OCI-LY1 (cell line): ENCODE measurements at regions not wholly inside any gene's neighbourhood (a gene's known extent, or its start where the extent isn't known, plus 50 kb on each side); places are given as distances from the start of the nearest gene placed in this dataset.

Experiments
- H2AFZ ChIP-seq: fragments of 200-600 bp; sonication (generic), shearing (Covaris generic); 2 replicates; pipeline ENCODE4 v1.6.0; 2014; ENCODE audit warnings: antibody characterized with exemption, mild to moderate bottlenecking, low read length
- H3F3A ChIP-seq: fragments of 200-600 bp; sonication (generic), shearing (Covaris generic); 2 replicates; pipeline ENCODE4 v1.6.0; 2014; ENCODE audit warnings: mild to moderate bottlenecking, antibody characterized with exemption, low read length, moderate library complexity; ENCODE audit not compliant: insufficient read depth
- H3K27ac ChIP-seq: fragments of 200-600 bp; sonication (generic); 2 replicates; pipeline ENCODE4 v1.5.1; 2014; ENCODE audit warnings: low read length, mixed run types, mild to moderate bottlenecking, low read depth; ENCODE audit not compliant: poor library complexity, severe bottlenecking
- H3K27me3 ChIP-seq: fragments of 200-600 bp; sonication (generic); 2 replicates; pipeline ENCODE4 v1.6.0; 2014; ENCODE audit warnings: antibody characterized with exemption, mild to moderate bottlenecking, low read length, moderate library complexity; ENCODE audit not compliant: insufficient read depth
- H3K36me3 ChIP-seq: fragments of 200-600 bp; sonication (generic); 2 replicates; pipeline ENCODE4 v1.6.1; 2014; ENCODE audit warnings: mild to moderate bottlenecking, antibody characterized with exemption, low read length, moderate library complexity, mixed read lengths; ENCODE audit not compliant: insufficient read depth
- H3K4me1 ChIP-seq: fragments of 200-600 bp; sonication (generic); 2 replicates; pipeline ENCODE4 v1.5.1; 2014; ENCODE audit warnings: mild to moderate bottlenecking, low read length, moderate library complexity; ENCODE audit not compliant: insufficient read depth, severe bottlenecking
- H3K4me2 ChIP-seq: fragments of 200-600 bp; sonication (generic), shearing (Covaris generic); 2 replicates; pipeline ENCODE4 v1.6.1; 2014; ENCODE audit warnings: low read length
- H3K4me3 ChIP-seq: fragments of 200-600 bp; sonication (generic); 2 replicates; pipeline ENCODE4 v1.5.1; 2014; ENCODE audit warnings: low read length, low read depth, mild to moderate bottlenecking, mixed read lengths; ENCODE audit not compliant: poor library complexity, severe bottlenecking
- H3K79me2 ChIP-seq: fragments of 200-600 bp; shearing (Covaris generic); 2 replicates; pipeline ENCODE4 v1.6.1; 2016; ENCODE audit warnings: mixed run types, low read length, mixed read lengths; ENCODE audit not compliant: insufficient read depth
- H3K9ac ChIP-seq: fragments of 200-600 bp; sonication (generic), shearing (Covaris generic); 2 replicates; pipeline ENCODE4 v1.6.1; 2014; ENCODE audit warnings: mild to moderate bottlenecking, low read length, mixed read lengths
- H3K9me2 ChIP-seq: fragments of 200-600 bp; sonication (generic), shearing (Covaris generic); 2 replicates; pipeline ENCODE4 v1.6.1; 2014; ENCODE audit warnings: low read depth, mild to moderate bottlenecking, low read length, mixed read lengths
- H3K9me3 ChIP-seq: fragments of 200-600 bp; shearing (Covaris generic); 2 replicates; pipeline ENCODE4 v1.6.1; 2014; ENCODE audit warnings: low read length, mixed read lengths
- H4K20me1 ChIP-seq: fragments of 200-600 bp; sonication (generic), shearing (Covaris generic); 2 replicates; pipeline ENCODE4 v1.6.0; 2016; ENCODE audit warnings: mild to moderate bottlenecking, low read length; ENCODE audit not compliant: insufficient read depth
- EZH2 ChIP-seq: fragments of 200-600 bp; sonication (generic), shearing (Covaris generic); IDR thresholded peaks from 2 replicates; pipeline ENCODE4 v1.8.0; 2017; ENCODE audit warnings: borderline replicate concordance, mixed run types, mild to moderate bottlenecking, antibody characterized with exemption, low read length, moderate library complexity, mixed read lengths
- TF ChIP-seq, protein P1 (sequence below): fragments of 200-600 bp; sonication (generic), shearing (Covaris generic); IDR thresholded peaks from 2 replicates; pipeline ENCODE4 v1.5.1; 2017; ENCODE audit warnings: mild to moderate bottlenecking, antibody characterized with exemption, low read length, moderate library complexity, mixed read lengths

DNA sequence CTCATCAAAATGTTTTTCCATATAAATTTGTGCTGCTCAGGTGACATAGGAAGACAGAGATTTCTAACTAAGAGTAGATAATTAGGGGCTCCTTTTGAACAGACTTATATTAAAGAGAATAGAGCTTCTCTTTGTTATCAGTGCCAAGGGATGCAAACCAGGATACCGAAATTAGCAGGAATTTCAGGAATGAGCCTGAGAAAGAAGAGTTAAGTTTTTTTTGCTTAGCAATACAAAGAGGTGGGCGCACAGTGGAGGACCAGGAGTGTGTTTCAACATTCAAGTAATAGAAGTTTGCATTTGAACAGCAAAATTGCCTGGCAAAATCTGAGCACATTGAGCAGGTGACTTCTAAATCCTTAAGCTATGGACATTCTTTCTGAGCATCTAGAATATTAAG is 541.3 kb downstream of the GBA3 start:
- Histone ChIP-seq H3K9me3 (no peaks in the 10 kb centered on the region), H3K27me3 (no peaks in the 10 kb centered on the region), H3F3A (no peaks in the 10 kb centered on the region), H2AFZ (no peak overlapping the region), H3K79me2 (no peaks in the 10 kb centered on the region), H4K20me1 (no peaks in the 10 kb centered on the region), H3K4me2 (no peak overlapping the region), H3K4me3 (no peak overlapping the region), H3K9ac (no peak overlapping the region), H3K27ac (no peak overlapping the region), H3K9me2 (no peaks in the 10 kb centered on the region), H3K4me1 (no peaks in the 10 kb centered on the region), H3K36me3 (no peaks in the 10 kb centered on the region)
- TF ChIP-seq, protein P1, sequence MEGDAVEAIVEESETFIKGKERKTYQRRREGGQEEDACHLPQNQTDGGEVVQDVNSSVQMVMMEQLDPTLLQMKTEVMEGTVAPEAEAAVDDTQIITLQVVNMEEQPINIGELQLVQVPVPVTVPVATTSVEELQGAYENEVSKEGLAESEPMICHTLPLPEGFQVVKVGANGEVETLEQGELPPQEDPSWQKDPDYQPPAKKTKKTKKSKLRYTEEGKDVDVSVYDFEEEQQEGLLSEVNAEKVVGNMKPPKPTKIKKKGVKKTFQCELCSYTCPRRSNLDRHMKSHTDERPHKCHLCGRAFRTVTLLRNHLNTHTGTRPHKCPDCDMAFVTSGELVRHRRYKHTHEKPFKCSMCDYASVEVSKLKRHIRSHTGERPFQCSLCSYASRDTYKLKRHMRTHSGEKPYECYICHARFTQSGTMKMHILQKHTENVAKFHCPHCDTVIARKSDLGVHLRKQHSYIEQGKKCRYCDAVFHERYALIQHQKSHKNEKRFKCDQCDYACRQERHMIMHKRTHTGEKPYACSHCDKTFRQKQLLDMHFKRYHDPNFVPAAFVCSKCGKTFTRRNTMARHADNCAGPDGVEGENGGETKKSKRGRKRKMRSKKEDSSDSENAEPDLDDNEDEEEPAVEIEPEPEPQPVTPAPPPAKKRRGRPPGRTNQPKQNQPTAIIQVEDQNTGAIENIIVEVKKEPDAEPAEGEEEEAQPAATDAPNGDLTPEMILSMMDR, result no peak
- no peak for TF ChIP-seq EZH2

DNA sequence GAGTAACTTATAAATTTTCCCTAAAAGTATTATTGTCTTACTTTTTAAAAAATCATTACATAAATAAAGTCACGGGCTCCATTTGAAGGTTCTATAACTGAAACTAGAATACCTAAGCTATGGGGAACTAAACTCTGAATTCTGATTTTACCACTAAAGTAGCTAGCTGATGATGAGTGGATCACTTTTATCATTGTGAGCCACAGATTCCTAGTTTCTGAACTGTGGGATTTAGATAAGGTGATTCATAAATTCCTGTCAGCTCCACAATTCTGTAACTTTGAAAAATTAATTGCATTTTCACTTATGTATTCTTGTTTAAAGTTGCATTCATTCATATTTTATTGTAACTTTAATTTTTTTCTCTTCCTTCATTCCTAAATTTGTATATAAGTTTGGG is 540.9 kb downstream of the GBA3 start:
- Histone ChIP-seq H4K20me1 (no peaks in the 10 kb centered on the region), H3K4me1 (no peaks in the 10 kb centered on the region), H3K4me3 (no peak overlapping the region), H3K27ac (no peak overlapping the region), H3F3A (no peaks in the 10 kb centered on the region), H3K79me2 (no peaks in the 10 kb centered on the region), H3K9me3 (no peaks in the 10 kb centered on the region), H3K9me2 (no peaks in the 10 kb centered on the region), H3K27me3 (no peaks in the 10 kb centered on the region), H3K36me3 (no peaks in the 10 kb centered on the region), H3K4me2 (no peak overlapping the region), H2AFZ (no peak overlapping the region), H3K9ac (no peak overlapping the region)
- no peak for TF ChIP-seq EZH2
- TF ChIP-seq, protein P1, result no peak

- Histone ChIP-seq H3K27ac (no peak overlapping the region), H3K9me2 (no peaks in the 10 kb centered on the region), H3K79me2 (no peaks in the 10 kb centered on the region), H3K9me3 (no peaks in the 10 kb centered on the region), H3F3A (no peaks in the 10 kb centered on the region), H3K36me3 (no peaks in the 10 kb centered on the region), H3K4me3 (no peak overlapping the region), H3K4me1 (no peaks in the 10 kb centered on the region), H3K9ac (no peak overlapping the region), H4K20me1 (no peaks in the 10 kb centered on the region), H3K27me3 (no peaks in the 10 kb centered on the region), H3K4me2 (no peak overlapping the region), H2AFZ (no peak overlapping the region)
- no peak for TF ChIP-seq EZH2
- TF ChIP-seq, protein P1, result no peak
Observed at GRCh38 chr4:23232987-23233386, 540.2 kb downstream of the GBA3 start.
